Gastroesophageal sphincter (tissue), 3 donors: ENCODE measurements at regions not wholly inside any gene's neighbourhood (a gene's known extent, or its start where the extent isn't known, plus 50 kb on each side); places are given as distances from the start of the nearest gene placed in this dataset.

Source experiments
- POLR2A ChIP-seq, 2 donors: fragments of 450-650 bp; IDR thresholded peaks; one replicate each; pipeline ENCODE4 v1.6.1; 2017; ENCODE audit warnings: antibody characterized with exemption in 2 of 2, mild to moderate bottlenecking in 2 of 2, moderate library complexity in 1 of 2
- TF ChIP-seq, protein P1 (sequence below), 4 experiments: fragments of 200-600 bp in 2 of 4; fragments of 450-650 bp in 2 of 4; sonication (generic) in 1 of 4; IDR thresholded peaks; one replicate each; pipeline ENCODE4 v1.5.1; 2017 to 2019; ENCODE audit warnings: antibody characterized with exemption in 4 of 4, mild to moderate bottlenecking in 2 of 4, moderate library complexity in 2 of 4

- TF ChIP-seq, protein P1, sequence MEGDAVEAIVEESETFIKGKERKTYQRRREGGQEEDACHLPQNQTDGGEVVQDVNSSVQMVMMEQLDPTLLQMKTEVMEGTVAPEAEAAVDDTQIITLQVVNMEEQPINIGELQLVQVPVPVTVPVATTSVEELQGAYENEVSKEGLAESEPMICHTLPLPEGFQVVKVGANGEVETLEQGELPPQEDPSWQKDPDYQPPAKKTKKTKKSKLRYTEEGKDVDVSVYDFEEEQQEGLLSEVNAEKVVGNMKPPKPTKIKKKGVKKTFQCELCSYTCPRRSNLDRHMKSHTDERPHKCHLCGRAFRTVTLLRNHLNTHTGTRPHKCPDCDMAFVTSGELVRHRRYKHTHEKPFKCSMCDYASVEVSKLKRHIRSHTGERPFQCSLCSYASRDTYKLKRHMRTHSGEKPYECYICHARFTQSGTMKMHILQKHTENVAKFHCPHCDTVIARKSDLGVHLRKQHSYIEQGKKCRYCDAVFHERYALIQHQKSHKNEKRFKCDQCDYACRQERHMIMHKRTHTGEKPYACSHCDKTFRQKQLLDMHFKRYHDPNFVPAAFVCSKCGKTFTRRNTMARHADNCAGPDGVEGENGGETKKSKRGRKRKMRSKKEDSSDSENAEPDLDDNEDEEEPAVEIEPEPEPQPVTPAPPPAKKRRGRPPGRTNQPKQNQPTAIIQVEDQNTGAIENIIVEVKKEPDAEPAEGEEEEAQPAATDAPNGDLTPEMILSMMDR (IDR thresholded peaks at IDR 0.05): no peak
- no peak for TF ChIP-seq POLR2A (IDR thresholded peaks at IDR 0.05)
These were observed 714.7 kb downstream of the NCAM2 start for GRCh38 chr21:21712748-21713520.
